Stimulated activated CD8-positive, alpha-beta memory T cell treated with anti-CD3 and anti-CD28 coated beads, Interleukin-7, amount 100 ng/mL, for 24 hours (primary cell): ENCODE measurements at regions not wholly inside any gene's neighbourhood (a gene's known extent, or its start where the extent isn't known, plus 50 kb on each side); places are given as distances from the start of the nearest gene placed in this dataset.

Experiments
- DNase-seq: peaks from one replicate; pipeline ENCODE4 v3.0.0-alpha.2; 2020; ENCODE audit warnings: low read depth

DNA sequence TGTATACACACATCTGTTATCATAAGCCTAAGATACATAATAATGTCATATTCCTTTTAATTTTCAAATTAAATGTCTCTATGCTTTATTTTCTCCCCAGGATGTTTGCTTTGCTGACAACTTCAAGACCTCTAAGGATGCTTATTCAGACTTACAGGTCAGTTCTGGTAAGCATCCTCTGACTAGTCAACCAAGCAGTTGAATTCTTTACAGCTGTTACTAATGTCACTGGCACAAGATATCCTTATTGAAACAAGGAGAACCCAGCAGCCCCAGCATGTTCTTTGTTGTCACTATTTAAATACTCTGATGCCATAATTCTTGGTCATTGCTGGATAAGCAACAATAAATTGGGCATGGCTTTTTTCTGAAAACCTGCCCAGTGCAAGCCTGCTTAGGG lies 232.3 kb upstream of the PMFBP1 start:
- DNase-seq: no peak

DNA sequence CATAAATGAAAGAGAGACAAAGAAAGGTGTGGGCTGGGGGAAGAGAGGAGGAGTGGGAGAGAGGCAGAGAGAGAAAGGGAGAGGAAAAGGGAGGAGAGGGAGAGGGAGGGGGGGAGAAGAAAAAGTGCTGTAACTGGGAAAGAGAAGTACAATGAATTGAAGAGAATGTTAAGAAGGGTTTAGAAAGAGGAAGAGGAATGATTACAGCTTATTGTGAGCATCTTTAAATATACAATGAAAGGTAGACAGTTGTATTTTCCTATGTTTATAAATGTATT lies 229.1 kb upstream of the PMFBP1 start:
- no peak for DNase-seq

DNA sequence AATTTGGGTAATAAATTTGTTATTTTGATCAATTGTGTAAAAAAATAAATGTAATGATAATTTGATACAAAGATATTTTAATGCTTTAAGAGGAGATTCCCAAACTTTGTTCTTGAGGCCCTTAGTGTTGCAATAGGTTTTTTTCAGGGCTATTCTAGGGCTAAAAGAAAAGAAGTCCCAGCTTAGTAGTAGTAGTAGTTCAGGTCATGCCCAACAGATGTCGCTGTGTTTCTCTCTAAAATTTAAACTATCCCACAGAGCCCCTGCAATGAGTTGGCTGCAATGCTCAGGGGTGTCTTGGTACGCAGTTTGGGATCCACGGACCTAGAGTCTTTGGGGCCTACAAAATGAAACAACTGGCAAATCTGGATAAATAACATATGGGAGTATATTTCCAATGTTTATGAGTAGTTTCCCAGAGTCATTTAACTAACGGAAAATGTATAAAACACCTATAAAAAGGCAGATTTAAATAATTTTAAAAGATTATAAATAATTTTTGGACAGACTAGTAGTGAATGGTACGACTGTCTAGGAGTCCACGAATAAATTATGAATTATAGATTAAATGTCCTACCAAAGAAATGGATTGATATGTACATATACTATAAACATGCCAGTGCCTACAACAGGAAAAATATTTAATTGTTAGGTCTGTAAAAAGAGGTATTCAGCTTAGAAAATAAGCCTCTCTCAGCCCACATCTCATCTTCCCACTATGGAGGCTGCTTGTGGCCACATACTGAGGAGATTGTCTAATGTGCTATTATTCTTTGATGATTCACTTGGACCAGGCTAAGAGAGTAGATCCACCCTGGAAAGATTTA lies 228.5 kb upstream of the PMFBP1 start:
- no peak for DNase-seq

DNA sequence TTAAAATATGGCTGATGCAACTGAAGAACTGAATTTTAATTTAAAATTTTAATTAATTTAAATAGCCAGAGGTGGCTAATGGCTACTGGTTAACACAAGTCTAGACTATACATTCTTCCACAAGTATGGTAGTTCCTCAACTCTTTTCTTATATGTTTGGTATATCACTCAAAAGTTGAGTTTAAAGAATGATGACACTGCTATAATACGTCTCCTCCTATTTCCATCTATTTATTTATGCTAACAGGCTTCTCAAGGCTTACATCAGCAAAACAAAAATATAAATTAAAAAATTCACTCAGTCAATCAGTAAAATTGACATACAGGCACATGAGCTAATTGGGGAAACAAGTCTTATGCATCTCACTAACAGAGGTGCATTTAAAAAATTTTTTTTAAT lies 227.9 kb upstream of the PMFBP1 start:
- DNase-seq: no peak

DNA sequence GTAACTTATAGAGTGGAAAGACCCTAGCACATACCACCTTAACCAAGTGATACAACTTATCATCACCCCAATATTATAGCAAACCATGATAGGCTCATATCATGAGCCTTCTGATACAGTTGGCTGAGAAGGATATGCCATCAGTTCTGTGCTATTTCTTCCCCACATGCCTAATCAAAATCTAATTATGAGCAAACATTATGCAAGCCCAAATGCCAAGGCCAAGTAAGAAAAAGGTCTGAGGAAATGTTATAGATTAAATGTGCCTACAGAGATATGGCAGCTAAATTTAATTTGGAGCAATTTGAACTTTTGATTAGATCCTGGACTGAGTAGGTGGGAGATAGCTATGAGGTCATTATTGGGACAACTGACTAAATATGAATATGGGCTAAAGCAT lies 225.9 kb upstream of the PMFBP1 start:
- DNase-seq: no peak

DNA sequence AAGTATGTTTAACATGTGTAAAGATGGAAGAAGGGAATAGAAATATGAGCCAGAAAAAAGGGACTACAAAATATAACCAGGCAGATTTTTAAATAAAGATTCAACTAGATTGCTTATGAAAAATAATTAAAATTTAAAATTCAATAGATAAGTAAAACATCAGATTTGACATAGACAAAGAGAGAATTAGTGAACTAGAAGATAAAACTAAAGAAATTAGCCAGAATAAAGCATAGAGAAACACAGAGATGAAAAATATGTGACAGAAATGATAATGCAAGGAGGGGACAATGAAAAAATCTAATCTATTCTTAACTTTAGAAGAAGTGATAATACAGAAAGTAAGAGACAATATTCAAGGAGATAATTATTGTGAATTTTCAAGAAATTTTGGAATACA lies 222.6 kb upstream of the PMFBP1 start:
- DNase-seq: no peak

DNA sequence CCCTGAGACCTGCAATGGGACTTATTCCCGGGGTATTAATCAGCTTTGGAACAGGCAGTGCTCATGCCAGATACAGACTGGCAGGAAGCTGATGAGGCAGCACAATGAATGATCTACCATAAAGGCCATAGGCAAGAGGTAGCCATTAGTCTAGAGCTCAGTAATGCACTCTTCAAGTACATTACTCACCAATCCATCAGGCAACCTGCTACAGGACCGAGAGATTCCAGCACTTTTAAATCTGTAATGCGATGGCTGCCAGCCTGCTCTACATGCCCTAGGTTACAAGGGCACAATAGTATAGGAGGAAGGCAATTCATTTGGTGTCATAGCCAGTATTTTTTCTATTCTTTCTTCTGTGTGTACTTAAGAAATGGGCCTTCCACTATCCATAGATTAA lies 217.8 kb upstream of the PMFBP1 start:
- no peak for DNase-seq

DNA sequence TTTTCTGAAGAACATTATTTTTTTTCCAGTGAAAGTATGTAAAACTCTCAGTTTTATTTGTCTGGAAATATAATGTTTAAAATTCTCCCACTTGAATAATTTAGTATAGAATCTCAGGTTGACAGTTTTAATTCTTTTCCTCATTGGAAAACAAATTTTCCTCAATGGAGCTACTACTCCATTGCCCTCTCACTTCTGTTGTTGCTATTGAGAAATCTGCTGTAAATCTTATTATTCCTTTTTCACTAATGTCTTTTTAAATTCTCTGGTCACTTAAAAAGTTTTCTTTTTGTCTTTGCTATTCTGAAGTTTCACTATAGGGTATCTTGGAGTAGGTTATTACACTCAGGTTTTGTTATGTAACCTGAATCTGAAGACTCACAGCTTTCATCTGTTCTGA lies 216.1 kb upstream of the PMFBP1 start:
- DNase-seq: no peak

DNA sequence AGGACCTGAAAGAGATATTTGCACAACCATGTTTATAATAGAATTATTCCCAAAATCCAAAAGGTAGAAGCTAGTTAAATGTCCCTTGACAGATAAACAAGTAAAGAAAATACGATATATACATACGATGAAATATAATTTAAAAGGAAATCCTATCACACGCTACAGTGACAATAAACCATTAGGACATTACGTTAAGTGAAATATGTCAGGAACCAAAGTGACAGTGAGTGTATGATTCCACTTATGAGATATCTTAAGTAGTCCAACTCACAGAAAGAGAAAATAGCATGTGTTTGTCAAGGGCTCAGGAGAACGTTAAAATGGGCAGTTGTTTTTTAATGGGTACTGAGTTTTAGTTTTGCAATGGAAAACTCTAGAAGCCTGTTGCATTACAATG lies 212.7 kb upstream of the PMFBP1 start:
- no peak for DNase-seq

DNA sequence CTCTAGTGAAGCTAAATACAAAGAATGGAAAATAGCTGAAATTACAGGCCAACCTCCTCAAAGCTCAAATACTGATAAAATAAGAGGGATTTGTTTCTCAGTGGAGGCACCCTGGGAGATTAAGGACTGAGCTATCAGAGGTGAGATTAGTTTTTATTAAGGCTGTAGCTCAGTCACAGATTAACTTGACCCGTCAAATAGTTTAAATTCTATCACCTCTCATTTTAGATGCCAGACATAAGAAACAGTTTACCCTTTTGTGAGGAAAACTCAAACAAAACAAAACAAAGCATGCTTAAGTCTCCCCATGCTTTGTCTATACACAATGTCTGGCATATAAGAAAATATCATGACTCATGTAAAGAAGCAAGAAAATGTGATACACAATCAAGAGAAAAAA lies 208.3 kb upstream of the PMFBP1 start:
- DNase-seq: no peak

DNA sequence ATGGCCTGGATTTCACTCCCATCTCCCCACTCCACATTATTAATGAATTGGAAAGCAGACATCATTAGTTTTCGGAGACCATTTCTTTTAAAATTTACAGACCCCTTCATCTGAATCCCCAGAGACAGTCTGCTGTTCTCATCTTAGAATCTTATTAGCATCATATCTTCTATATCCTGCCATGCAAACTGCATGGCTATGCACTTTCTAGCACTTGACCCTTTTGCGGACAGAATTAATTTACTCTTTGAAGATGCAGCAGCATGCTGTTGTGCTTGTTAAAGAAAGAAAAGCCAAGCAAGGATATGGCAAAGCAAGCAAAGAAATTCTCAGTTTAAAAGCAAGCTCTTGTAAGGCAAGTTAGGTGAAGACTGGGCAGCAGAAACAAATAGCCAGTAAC lies 201.2 kb upstream of the PMFBP1 start:
- DNase-seq: no peak

DNA sequence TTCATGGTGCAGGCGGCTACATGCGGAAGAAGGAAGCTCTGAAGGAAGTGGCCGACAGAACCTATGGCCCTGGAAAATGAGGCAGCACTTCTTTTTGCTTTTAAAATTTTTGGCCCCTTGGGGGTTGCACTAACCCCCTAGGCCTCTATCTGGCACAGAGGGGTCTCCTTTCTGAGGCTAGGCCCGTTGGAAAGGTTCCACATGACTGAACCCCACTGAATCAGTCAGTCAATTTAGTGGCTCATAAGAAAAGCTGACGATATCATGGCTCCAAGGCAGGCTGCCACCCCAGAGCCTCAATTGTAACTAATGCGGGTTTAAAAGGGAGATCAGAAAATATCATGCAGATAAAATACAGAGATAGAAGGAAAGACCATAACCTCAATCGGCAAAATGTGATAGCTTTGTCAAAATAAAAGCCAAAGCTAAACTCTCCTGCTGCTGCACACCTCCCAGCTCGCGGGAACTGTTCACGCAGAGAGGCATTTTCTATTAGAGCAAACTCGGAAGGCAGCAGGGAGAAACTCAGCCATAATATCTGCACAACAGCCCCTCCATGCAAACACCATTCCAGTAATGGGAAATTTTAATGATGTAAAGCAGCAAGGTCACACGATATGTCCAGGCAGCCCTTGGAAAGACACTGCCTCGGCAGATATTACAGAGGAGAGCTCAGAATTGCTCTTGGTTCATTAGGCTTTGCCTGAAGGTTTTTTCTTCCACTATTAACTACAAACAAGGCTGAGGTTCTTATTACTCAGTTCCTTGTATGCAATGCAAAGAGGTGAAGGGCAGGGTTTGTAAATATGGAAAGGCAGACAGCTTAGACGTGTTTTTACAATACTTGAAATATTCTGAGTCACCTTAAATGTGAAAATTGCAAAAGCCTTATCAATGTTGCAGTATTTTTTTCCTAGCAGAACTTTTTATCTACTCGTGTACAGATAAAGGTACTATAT lies 200.4 kb upstream of the PMFBP1 start:
- no peak for DNase-seq

DNA sequence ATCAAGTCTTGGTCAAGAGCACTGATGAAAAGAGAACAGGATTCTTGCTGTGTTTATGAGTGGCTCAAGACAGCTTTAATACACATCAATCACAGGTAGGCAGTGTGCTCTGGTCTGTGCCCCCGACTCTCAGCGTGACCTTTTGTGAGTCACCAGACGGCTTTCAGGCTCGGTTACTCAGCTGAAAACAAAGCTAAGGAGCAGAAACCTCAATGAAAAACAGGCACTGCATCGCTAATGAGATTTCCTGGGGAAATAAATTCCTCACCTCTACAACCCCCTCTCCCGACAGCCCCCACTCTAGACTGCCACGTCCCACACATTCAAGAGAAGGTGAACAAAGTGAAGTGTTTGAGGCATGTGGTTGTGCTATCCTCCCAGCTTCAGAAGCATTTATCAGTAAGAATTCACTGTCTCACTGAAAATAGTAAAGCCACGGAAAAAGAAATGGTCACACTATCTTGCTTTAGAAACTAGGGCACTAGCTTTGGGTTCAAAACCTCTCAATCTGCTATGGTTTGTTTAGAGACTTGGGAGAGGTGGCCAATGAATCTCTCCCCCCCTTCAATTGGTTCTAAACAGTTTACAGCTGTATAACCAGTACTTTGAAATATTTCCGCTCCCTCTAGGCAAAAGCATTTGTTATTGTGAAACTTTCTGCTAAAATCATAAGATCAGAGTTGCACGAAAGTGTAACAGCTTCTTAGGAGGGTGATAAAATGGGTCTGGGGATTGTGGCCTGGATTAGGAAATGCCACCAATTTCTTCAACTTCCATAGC lies 199.5 kb upstream of the PMFBP1 start:
- DNase-seq: no peak

DNA sequence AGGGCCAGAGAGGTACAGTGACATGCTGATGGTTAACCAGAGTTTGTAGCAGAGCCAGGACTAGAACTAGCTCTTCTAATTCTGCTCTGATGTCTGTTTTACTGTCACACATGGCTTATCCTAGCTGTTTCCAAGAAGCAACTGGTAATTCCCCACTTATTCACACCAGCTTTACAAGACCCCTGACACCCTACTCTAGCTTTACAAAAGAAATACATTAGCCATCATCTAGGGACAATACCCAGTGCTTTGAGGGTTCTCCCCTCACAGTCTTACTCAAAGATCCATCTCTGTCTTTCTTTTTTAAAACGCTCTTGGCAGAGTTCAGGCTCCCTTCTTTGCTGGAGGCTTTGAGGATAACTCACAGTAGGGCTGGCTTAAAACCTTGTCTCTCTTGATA lies 197.3 kb upstream of the PMFBP1 start:
- DNase-seq: no peak

DNA sequence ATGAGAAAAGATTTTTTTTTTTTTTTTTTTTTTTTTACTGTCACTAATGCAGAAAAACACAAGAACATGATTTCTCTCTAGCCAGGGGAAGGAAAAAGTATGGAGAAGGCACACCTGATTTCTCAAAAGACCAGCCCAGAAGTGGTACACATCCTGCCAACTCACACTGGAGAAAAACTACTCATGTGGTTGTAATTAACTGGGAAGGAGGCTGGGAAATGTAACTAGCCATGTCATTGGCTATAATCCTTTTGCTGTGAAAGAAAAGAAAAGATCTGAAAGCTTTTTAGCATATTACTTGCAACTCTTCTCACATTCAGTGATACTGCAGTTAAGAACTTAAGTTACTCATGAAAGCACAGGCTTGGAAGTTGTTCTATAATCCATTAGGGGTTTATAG lies 195.9 kb upstream of the PMFBP1 start:
- no peak for DNase-seq

DNA sequence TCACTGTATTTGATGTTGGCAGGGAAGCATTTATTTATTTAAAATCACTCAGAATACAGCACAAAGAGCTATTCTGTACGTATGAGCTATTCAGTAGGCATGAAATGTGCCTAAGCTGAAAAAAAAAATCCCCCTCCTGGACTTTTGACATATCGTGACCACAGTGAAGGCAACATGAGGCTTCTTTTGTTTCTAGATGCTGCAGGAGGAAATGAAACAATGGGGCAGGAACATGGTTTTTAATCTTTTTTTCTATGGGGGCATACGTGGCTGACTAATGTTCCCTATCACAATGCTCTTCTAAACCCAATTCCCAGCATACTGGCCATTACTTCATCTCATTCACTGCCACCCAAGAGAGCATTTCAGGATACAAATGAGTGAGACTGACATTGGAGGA lies 191.0 kb upstream of the PMFBP1 start:
- DNase-seq: no peak

DNA sequence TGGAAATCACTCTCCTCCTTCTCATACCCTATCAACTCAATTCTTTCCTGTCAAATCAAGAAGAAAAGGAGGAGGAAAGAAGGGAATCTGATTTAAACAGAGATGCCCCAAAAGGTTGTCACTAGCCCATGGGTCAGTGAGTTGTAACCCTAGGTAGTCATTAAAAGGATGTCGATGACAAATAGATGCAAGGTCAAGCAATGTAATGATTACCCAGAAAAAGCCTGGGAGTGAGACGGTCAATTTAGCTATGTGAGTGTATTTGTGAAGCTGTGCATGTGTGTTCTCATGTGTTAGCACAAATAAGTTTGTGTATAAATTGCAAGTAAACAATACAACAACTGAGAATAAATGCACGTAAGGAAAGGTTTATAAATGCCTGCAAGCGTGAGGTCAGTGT lies 190.5 kb upstream of the PMFBP1 start:
- DNase-seq: no peak

DNA sequence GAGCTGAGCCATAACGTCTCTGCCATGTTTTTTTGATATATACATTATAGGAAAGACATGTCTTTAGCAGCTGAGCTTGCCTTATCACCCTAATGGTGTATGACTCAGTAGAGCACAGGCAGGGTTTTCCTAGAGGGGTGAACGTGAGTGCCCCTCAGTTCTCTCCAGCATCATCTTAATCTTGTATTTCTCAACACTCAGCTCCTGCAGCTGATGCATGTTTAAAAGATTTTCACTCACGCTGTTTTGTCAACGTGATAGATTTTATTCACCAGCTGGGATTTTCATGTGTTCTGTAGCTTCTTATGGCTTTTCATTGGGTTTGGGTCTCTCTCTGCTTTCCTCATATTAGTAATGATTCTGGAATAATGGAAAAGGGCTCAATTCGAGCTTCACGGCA lies 186.0 kb upstream of the PMFBP1 start:
- DNase-seq: no peak

DNA sequence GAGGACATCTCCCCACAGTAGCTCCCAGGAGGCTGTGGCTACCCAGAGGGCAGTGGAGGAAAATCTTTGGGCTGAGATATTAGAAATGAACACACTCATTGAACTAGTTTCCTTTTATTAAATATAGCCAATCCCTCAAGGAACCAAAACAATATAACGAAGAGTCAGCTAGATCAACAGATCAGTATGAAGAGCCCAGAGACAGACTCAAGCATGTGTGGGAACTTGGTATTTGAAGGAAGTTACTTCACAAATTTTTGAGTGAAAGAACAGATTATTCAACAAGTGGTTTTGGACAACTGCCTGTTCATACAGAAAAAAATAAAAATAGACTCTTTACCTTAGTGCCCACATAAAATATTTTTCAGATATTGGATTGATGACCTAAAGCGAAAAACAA lies 183.6 kb upstream of the PMFBP1 start:
- no peak for DNase-seq

DNA sequence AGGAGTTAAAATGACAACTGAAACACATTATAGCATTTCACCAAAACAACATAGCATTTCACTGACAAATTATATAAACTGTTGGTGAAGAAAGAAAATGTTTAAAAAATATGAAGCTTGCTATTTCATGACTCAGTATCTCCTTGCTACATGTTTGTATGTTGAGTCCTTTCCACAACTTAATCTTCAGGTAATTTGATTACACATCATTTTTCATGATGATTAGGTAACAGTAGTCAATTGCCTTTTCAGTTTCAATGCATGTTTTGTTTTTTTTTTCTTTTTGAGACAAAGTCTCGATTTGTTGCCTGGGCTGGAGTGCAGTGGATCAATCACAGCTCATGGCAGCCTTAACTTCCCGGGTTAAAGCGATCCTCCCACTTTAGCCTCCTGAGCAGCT lies 177.8 kb upstream of the PMFBP1 start:
- no peak for DNase-seq

DNA sequence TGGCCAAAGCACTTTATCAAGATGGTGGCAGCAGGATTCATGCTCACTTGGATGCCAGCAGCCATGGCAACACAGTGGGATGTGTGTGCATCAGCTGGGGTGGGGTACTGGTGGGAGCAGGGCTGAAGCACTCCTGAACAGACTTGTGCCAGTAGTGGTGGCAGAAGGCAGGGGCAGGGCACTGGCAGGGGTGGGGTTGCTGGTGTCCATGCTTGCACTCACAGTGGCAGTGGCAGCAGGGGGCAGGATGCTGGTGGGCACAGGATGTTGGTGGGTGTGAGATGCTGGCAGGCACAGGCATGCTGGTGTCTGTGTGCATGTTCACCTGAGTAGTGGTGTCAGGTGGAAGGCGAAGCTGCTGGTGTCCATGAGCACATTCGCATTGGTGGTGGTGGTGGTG lies 161.0 kb upstream of the PMFBP1 start:
- DNase-seq: no peak

DNA sequence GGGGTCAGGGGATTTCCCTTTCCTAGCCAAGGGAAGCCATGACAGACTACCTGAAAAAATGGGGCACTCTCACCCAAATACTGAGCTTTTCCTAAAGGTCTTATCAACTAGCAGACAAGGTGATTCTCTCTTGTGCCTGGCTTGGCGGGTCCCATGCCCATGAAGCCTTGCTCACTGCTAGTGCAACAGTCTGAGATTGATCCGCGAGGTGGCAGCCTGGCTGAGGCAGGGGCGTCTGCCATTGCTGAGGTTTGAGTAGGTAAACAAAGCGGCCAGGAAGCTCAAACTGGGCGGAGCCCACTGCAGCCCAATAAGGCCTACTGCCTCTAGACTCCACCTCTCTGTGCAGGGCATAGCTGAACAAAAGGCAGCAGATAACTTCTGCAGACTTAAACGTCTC lies 152.6 kb upstream of the PMFBP1 start:
- DNase-seq: no peak

DNA sequence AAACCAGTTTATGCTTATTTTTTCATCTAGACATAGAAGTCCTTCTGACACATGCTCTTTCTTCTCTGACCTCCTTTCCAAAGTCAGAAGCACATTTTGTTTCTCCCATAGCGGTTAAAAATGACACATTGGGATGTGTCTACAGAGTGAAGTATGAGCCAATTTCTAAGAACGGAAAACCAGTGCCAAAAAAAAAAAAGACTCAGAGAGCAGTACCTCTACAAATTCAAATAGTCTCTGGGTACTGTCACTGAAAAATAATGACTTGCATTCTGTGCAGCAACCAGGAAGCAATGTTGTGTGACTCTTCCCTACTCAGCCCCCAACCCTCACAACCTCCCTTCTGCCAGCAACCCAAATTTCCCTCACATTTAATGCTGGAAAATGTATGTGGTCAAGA lies 145.5 kb upstream of the PMFBP1 start:
- no peak for DNase-seq
